Femur (tissue), 1 donor: ENCODE measurements at regions not wholly inside any gene's neighbourhood (a gene's known extent, or its start where the extent isn't known, plus 50 kb on each side); places are given as distances from the start of the nearest gene placed in this dataset.
"Not testable (repeated sequence)": the region's sequence is repeated elsewhere in the genome, so short reads cannot be mapped to it uniquely, and the experiment has no call there.

Source experiments
- DNase-seq: peaks from one replicate; pipeline ENCODE4 v3.0.0-alpha.2; 2017

GRCh38 chr4:127400276-127400675 lies 232.5 kb upstream of the INTU start:
- no peak for DNase-seq

GRCh38 chr4:127400731-127401346 lies 231.9 kb upstream of the INTU start:
- peak; percentile 88 for DNase-seq

- DNase-seq, result peak; percentile 62
These were observed 229.2 kb upstream of the INTU start for GRCh38 chr4:127403471-127404084.

- DNase-seq, result no peak
These were observed 226.6 kb upstream of the INTU start for GRCh38 chr4:127406187-127406586.

- not testable (repeated sequence) for DNase-seq
These were observed 225.2 kb upstream of the INTU start for GRCh38 chr4:127407572-127407971.

GRCh38 chr4:127410201-127410600 lies 222.6 kb upstream of the INTU start:
- no peak for DNase-seq

- no peak for DNase-seq
These were observed 222.1 kb upstream of the INTU start for GRCh38 chr4:127410644-127411043.

GRCh38 chr4:127414951-127415606 lies 217.7 kb upstream of the INTU start:
- no peak for DNase-seq

- peak; percentile 41 for DNase-seq
These were observed 216.6 kb upstream of the INTU start for GRCh38 chr4:127416115-127416514.

- no peak for DNase-seq
These were observed 214.7 kb upstream of the INTU start for GRCh38 chr4:127417885-127418535.

- no peak for DNase-seq
These were observed 213.3 kb upstream of the INTU start for GRCh38 chr4:127419431-127419830.

GRCh38 chr4:127421437-127421836 lies 211.3 kb upstream of the INTU start:
- no peak for DNase-seq

GRCh38 chr4:127425202-127425845 lies 207.4 kb upstream of the INTU start:
- DNase-seq, result no peak

- no peak for DNase-seq
These were observed 206.9 kb upstream of the INTU start for GRCh38 chr4:127425851-127426250.

- no peak for DNase-seq
These were observed 191.2 kb upstream of the INTU start for GRCh38 chr4:127441571-127441970.

GRCh38 chr4:127445471-127445870 lies 187.3 kb upstream of the INTU start:
- DNase-seq, result no peak

GRCh38 chr4:127446427-127446885 lies 186.3 kb upstream of the INTU start:
- DNase-seq, result peak; percentile 64

- no peak for DNase-seq
These were observed 183.8 kb upstream of the INTU start for GRCh38 chr4:127448986-127449385.

- peak; percentile 51 for DNase-seq
These were observed 183.3 kb upstream of the INTU start for GRCh38 chr4:127449449-127449848.

- no peak for DNase-seq
These were observed 182.5 kb upstream of the INTU start for GRCh38 chr4:127450276-127450675.

- no peak for DNase-seq
These were observed 168.9 kb upstream of the INTU start for GRCh38 chr4:127463883-127464282.

- no peak for DNase-seq
These were observed 163.2 kb upstream of the INTU start for GRCh38 chr4:127469542-127469941.
